Osteocyte (in vitro differentiated cells): ENCODE measurements at regions not wholly inside any gene's neighbourhood (a gene's known extent, or its start where the extent isn't known, plus 50 kb on each side); places are given as distances from the start of the nearest gene placed in this dataset.

Source experiments
- DNase-seq: peaks from one replicate; pipeline ENCODE4 v3.0.0; 2021; ENCODE audit warnings: mixed read lengths; ENCODE audit not compliant: unreplicated experiment; ENCODE audit errors: extremely low spot score
- H3K27ac Mint-ChIP-seq: one replicate; pipeline ENCODE4 v1.8.0; 2021; ENCODE audit warnings: mild to moderate bottlenecking, mixed read lengths; ENCODE audit not compliant: unreplicated experiment
- H3K27me3 Mint-ChIP-seq: one replicate; pipeline ENCODE4 v1.8.0; 2021; ENCODE audit warnings: mixed read lengths; ENCODE audit not compliant: unreplicated experiment
- H3K36me3 Mint-ChIP-seq: one replicate; pipeline ENCODE4 v1.8.0; 2021; ENCODE audit warnings: mixed read lengths; ENCODE audit not compliant: unreplicated experiment
- H3K4me1 Mint-ChIP-seq: one replicate; pipeline ENCODE4 v1.8.0; 2021; ENCODE audit warnings: mixed read lengths; ENCODE audit not compliant: unreplicated experiment
- H3K4me3 Mint-ChIP-seq: one replicate; pipeline ENCODE4 v1.8.0; 2021; ENCODE audit warnings: mild to moderate bottlenecking, moderate library complexity, mixed read lengths; ENCODE audit not compliant: unreplicated experiment
- H3K9me3 Mint-ChIP-seq: one replicate; pipeline ENCODE4 v1.8.0; 2021; ENCODE audit warnings: mixed read lengths; ENCODE audit not compliant: unreplicated experiment
- TF ChIP-seq, protein P1 (sequence below): fragments of 200-600 bp; sonication (generic); IDR thresholded peaks from 2 replicates; pipeline ENCODE4 v1.5.0; 2021; ENCODE audit warnings: antibody characterized with exemption, mild to moderate bottlenecking, moderate library complexity

DNA sequence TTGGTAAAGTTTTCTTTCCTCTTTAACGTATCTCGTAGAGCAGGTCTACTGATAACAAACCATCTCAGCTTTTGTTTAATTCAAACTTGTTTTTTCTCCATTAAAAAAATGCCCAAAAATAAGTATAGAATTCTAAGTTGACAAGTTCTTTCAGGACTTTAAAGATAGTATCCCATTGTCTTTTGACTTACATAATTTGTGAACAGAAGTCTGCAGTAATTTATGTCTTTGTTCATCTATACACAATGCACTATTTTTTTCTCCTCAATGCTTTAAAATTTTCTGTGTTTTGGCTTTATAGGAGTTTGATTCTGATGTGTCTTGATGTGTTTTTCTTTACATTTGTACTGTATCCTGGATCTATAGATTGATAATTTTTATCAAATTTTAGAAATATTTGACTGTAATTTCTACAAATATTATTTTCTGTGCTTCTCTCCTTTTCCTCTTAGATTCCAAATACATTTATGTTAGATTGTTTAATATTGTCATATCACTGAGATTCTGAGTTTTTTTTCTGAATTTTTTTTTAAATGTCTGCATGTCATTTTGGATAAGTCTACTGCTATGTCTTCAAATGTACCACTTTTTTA, 143.3 kb downstream of the FTCDNL1 start:
- TF ChIP-seq, protein P1, sequence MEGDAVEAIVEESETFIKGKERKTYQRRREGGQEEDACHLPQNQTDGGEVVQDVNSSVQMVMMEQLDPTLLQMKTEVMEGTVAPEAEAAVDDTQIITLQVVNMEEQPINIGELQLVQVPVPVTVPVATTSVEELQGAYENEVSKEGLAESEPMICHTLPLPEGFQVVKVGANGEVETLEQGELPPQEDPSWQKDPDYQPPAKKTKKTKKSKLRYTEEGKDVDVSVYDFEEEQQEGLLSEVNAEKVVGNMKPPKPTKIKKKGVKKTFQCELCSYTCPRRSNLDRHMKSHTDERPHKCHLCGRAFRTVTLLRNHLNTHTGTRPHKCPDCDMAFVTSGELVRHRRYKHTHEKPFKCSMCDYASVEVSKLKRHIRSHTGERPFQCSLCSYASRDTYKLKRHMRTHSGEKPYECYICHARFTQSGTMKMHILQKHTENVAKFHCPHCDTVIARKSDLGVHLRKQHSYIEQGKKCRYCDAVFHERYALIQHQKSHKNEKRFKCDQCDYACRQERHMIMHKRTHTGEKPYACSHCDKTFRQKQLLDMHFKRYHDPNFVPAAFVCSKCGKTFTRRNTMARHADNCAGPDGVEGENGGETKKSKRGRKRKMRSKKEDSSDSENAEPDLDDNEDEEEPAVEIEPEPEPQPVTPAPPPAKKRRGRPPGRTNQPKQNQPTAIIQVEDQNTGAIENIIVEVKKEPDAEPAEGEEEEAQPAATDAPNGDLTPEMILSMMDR: no peak
- no peaks in the 10 kb centered on the region for H3K36me3 Mint-ChIP-seq

DNA sequence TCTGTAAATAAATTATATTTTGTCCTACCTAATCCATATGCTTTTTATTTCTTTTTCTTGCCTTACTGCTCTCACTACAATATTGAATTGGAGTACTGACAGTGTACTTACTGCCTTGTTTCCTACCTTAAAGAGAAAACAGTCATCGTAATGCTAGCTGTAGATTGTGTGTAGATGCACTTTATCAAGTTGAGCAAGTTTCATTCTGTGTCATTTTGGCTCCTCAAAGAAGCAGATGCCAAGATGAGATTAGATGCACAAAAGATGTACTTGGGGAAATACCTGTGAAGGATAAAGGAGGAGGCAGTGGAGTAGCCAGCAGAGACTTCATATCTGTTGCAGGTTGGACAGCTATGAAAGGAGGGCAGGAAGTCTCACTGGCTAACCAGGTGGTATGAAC, 145.5 kb downstream of the FTCDNL1 start:
- Mint-ChIP-seq H3K36me3 (no peaks in the 10 kb centered on the region), H3K9me3 (peaks cover 15% of the 10 kb centered on the region), H3K4me1 (no peaks in the 10 kb centered on the region), H3K27me3 (peaks cover 14% of the 10 kb centered on the region), H3K27ac (no peak overlapping the region), H3K4me3 (no peak overlapping the region)
- TF ChIP-seq, protein P1: no peak
- DNase-seq: no peak

More for the DNA sequence above, 143.3 kb downstream of the FTCDNL1 start:
- Mint-ChIP-seq H3K9me3 (peaks cover 15% of the 10 kb centered on the region), H3K4me3 (no peak overlapping the region), H3K4me1 (no peaks in the 10 kb centered on the region), H3K27ac (no peak overlapping the region), H3K27me3 (peaks cover 12% of the 10 kb centered on the region)
- DNase-seq: no peak

DNA sequence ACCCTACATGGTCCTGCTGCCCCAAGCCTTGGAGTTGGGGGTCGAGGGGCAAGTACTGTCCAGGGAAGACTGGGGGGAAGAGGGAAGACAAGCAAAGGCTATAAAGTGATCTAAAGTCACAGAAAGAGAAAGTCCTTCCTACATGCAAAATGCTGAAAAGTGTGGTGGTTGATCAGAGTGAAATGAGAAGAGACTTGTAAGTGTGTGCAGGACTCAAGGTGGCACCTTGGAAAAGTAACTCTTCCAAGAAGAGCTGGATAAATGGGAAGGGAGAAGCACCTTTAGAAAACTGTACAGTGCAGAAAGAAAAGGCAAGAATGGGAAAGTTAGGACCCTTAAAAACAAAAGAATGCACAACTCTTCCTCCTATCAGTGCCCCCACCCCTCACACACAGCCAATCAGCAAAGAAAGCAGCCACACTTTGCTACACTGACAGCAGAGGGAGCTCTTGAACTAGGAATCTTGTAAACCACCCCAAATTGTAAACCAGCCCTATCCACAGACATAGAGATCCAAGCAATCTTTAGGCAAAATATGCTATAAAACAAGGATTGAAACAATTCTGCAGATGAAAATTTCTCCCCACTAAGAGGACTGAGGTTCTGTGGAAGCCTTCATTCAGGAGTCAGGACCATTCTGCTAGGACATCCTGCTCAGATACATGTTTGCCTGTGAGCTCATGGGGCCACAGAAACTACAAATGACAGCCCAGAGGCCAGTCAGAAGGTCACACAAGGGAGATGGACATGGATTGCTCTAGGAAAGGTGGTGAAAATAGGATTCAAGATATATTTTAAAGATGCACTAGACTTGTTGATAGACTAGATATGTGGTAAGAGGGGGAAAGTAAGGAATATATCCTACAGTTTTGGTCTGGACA, 146.4 kb downstream of the FTCDNL1 start:
- Mint-ChIP-seq H3K27me3 (peaks cover 18% of the 10 kb centered on the region), H3K27ac (no peak overlapping the region), H3K9me3 (peaks cover 15% of the 10 kb centered on the region), H3K4me1 (no peaks in the 10 kb centered on the region), H3K4me3 (no peak overlapping the region), H3K36me3 (no peaks in the 10 kb centered on the region)
- TF ChIP-seq, protein P1: peak; percentile 54
- DNase-seq: no peak

DNA sequence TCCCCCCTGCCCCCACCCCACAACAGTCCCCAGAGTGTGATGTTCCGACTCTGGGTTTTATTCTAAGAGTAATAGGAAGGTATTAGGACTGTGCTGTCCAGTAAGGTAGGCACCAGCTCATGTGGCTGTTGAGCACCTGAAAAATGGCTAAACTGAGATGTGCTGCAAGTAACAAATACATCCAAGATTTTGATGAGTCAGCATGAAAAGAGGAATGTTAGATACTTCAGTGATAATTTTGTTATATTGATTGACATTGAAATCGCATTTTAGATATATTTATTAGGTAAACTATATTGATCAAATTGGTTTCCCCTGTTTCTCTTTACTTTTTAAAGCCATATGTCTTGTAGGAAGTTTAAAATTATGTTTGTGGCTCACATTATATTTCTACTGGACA, 147.8 kb downstream of the FTCDNL1 start:
- Mint-ChIP-seq H3K4me1 (no peaks in the 10 kb centered on the region), H3K27ac (no peak overlapping the region), H3K4me3 (no peak overlapping the region), H3K27me3 (peaks cover 26% of the 10 kb centered on the region), H3K9me3 (peaks cover 9% of the 10 kb centered on the region), H3K36me3 (no peaks in the 10 kb centered on the region)
- TF ChIP-seq, protein P1: no peak
- DNase-seq: no peak

DNA sequence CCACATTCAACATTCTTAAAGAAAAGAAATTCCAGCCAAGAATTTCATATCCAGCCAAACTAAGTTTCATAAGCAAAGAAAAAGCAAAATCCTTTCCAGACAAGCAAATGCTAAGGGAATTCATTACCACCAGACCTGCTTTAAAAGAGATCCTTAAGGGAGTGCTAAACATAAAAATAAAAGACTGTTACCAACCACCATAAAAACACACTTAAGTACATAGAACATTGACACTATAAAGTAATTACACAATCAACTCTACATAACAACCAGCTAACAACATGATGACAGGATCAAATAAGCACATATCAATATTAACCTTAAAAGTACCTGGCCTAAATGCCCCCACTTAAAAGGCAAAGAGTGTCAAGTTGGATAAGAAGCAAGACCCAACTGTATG, 153.5 kb downstream of the FTCDNL1 start:
- Mint-ChIP-seq H3K27ac (no peak overlapping the region), H3K36me3 (no peaks in the 10 kb centered on the region), H3K4me3 (no peak overlapping the region), H3K9me3 (no peaks in the 10 kb centered on the region), H3K27me3 (peaks cover 19% of the 10 kb centered on the region), H3K4me1 (no peaks in the 10 kb centered on the region)
- DNase-seq: no peak
- TF ChIP-seq, protein P1: no peak
